ENCODE measurements at regions not wholly inside any gene's neighbourhood (a gene's known extent, or its start where the extent isn't known, plus 50 kb on each side); places are given as distances from the start of the nearest gene placed in this dataset.

- DNase-seq: no peak
Measured at GRCh38 chr1:110763149-110763548, 88.4 kb upstream of the KCNA3 start.

DNA sequence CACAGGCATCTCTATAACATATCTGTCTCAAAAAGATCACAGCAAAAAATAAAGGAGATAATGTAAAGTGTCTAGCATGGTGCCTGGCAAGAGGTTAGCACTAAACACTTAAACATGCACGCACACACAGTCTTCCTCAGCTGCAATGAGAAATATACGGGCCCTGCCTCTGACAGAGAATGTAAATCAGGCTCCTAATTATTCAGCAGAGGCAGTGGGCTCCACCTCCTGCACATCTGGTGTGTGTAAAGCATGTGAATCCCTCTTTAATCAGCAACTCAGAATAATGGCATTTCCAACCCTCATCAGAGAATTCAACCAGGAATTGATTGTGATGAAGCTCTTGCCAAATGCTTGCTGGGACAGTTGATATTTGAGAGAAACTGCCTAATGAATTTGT is 85.6 kb upstream of the KCNA3 start:
- DNase-seq: no peak

GRCh38 chr1:110756506-110756905 is 81.8 kb upstream of the KCNA3 start:
- DNase-seq: no peak

GRCh38 chr1:110752941-110753725 is 78.4 kb upstream of the KCNA3 start:
- DNase-seq: no peak

DNA sequence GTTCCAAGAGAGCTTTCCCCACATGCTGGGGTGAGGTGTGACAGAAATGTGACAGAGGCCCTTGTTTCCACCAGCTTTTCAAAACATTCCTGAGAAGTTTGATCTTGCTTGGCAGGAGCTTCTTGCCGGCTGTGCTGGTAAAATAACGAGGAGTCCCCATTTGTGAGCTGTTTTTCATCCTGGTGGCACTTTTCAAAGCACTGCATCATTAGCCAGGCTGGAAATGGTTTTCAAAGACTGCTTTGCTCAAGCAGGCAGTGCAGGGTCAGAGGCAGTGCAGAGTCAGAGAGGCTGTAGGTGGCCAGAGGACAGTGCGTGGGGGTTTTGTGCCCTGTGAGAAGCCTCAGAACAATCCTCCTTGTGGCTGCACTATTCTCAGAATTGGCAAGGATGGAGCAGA is 75.8 kb upstream of the KCNA3 start:
- DNase-seq: no peak

DNA sequence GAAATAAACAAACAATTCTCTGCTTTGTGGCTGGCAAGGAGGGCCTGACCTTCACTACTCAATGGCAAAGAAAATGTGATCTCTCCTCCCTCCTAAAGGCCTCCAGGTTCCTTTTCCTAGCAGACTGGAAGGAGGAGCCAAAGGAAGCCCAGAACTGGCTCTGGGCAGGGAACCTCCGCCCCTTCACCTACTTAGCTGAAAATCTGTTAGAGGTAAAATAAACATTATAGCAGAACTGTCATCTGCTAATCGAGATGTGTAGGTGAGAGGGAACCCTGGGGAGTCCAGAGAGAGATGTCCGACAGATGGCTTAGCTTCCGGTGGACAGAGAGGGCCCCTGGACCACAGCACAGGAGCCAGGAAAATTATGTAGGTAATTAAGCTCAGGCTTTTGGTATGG is 75.2 kb upstream of the KCNA3 start:
- no peak for DNase-seq

GRCh38 chr1:110746644-110747259 is 72.0 kb upstream of the KCNA3 start:
- DNase-seq: peak; percentile 7

DNA sequence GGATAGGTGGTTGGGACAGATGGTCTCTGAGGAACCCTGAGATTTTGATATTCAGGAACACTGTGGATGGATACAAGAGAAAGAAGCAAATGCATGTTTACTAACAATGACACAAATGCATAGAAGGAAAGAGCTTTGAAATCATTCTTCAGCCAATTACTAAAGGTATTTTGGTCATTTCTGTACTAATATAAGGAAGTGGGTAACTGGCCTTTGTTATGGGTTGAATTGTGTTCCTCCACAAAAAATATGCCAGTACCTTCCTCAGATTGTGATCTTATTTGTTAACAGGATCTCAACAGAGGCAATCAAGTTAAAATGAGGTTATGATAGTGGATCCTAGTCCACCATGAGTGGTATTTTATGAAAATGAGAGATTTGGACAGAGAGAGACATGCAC is 68.7 kb upstream of the KCNA3 start:
- DNase-seq: no peak

- no peak for DNase-seq
Measured at GRCh38 chr1:110736900-110737605, 62.3 kb upstream of the KCNA3 start.

GRCh38 chr1:110734133-110734680 is 59.5 kb upstream of the KCNA3 start:
- no peak for DNase-seq

- no peak for DNase-seq
Measured at GRCh38 chr1:110731529-110731928, 56.8 kb upstream of the KCNA3 start.

GRCh38 chr1:110728388-110729001 is 53.8 kb upstream of the KCNA3 start:
- DNase-seq: no peak

GRCh38 chr1:110727246-110727645 is 52.5 kb upstream of the KCNA3 start:
- DNase-seq: no peak

DNA sequence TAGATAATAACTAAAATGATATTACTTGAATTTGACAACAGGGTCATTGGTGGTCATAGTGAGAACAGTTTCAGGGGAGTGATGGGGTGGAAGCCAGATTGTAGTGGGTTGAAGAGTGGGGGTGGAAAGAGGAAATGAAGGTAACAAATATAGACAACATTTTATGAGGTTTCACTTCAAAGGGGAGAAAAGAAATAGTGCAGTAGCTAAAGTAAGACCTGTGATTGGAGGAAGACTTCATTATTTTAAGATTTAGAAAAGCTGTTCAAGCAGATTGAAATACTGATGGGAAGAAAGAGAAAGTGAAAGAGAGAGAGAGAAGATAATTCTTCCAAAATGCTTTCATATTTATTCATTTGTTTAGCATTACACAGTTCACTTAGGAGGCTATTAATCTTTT is 52.0 kb upstream of the KCNA3 start:
- DNase-seq: no peak
